CD8-positive, alpha-beta memory T cell (primary cell): ENCODE measurements at regions not wholly inside any gene's neighbourhood (a gene's known extent, or its start where the extent isn't known, plus 50 kb on each side); places are given as distances from the start of the nearest gene placed in this dataset.

Experiments
- CTCF ChIA-PET: fragments of 350-600 bp; sonication (Branson Sonifier 250); formaldehyde crosslinking; loops from one replicate; lab custom pipeline; 2021; ENCODE audit warnings: antibody characterized with exemption; lab: Charles Lee
- POLR2A ChIA-PET: fragments of 350-600 bp; sonication (Branson Sonifier 250); formaldehyde crosslinking; loops from one replicate; lab custom pipeline; 2021; ENCODE audit warnings: antibody characterized with exemption; lab: Charles Lee
- DNase-seq, 5 donors: peaks; one replicate each; pipeline versions ENCODE4 v3.0.0 to v3.0.0-alpha.2; 2020 to 2022; ENCODE audit warnings: mixed read lengths in 1 of 5
- H3K27ac ChIP-seq: one replicate; pipeline ENCODE4 v1.7.0; 2013; ENCODE audit warnings: low read depth, mild to moderate bottlenecking, low read length, moderate library complexity
- H3K27me3 ChIP-seq: 2 replicates; pipeline ENCODE4 v1.7.0; 2013; ENCODE audit warnings: low read length, mild to moderate bottlenecking; ENCODE audit not compliant: insufficient read depth, poor library complexity, severe bottlenecking
- H3K36me3 ChIP-seq: 2 replicates; pipeline ENCODE4 v1.7.0; 2013; ENCODE audit warnings: mild to moderate bottlenecking, low read length, moderate library complexity; ENCODE audit not compliant: insufficient read depth
- H3K4me1 ChIP-seq: 2 replicates; pipeline ENCODE4 v1.7.0; 2013; ENCODE audit warnings: mild to moderate bottlenecking, low read length, moderate library complexity; ENCODE audit not compliant: insufficient read depth
- H3K4me3 ChIP-seq: 2 replicates; pipeline ENCODE4 v1.7.0; 2013; ENCODE audit warnings: mild to moderate bottlenecking, low read length
- H3K9me3 ChIP-seq: 2 replicates; pipeline ENCODE4 v1.7.0; 2013; ENCODE audit warnings: mild to moderate bottlenecking, low read length
- H3K27ac Mint-ChIP-seq, 8 donors: one replicate each; pipeline ENCODE4 v1.8.0; 2020 to 2021; ENCODE audit warnings: mixed read lengths in 8 of 8, mild to moderate bottlenecking in 6 of 8, inconsistent platforms in 3 of 8, moderate library complexity in 3 of 8
- H3K27me3 Mint-ChIP-seq, 2 donors: one replicate each; pipeline ENCODE4 v1.8.0; 2020 to 2021; ENCODE audit warnings: mixed read lengths in 2 of 2, mild to moderate bottlenecking in 1 of 2, moderate library complexity in 1 of 2
- H3K36me3 Mint-ChIP-seq, 3 donors: one replicate each; pipeline ENCODE4 v1.8.0; 2020 to 2021; ENCODE audit warnings: mixed read lengths in 3 of 3, inconsistent platforms in 1 of 3, mild to moderate bottlenecking in 1 of 3
- H3K4me1 Mint-ChIP-seq, 3 donors: one replicate each; pipeline ENCODE4 v1.8.0; 2020 to 2021; ENCODE audit warnings: mixed read lengths in 3 of 3, inconsistent platforms in 1 of 3, mild to moderate bottlenecking in 1 of 3
- H3K4me3 Mint-ChIP-seq, 7 donors: one replicate each; pipeline ENCODE4 v1.8.0; 2020 to 2021; ENCODE audit warnings: mixed read lengths in 7 of 7, mild to moderate bottlenecking in 6 of 7, moderate library complexity in 4 of 7, inconsistent platforms in 2 of 7
- H3K9me3 Mint-ChIP-seq, 5 donors: one replicate each; pipeline ENCODE4 v1.8.0; 2020 to 2022; ENCODE audit warnings: mixed read lengths in 5 of 5, mild to moderate bottlenecking in 3 of 5, moderate library complexity in 2 of 5, inconsistent platforms in 1 of 5

DNA sequence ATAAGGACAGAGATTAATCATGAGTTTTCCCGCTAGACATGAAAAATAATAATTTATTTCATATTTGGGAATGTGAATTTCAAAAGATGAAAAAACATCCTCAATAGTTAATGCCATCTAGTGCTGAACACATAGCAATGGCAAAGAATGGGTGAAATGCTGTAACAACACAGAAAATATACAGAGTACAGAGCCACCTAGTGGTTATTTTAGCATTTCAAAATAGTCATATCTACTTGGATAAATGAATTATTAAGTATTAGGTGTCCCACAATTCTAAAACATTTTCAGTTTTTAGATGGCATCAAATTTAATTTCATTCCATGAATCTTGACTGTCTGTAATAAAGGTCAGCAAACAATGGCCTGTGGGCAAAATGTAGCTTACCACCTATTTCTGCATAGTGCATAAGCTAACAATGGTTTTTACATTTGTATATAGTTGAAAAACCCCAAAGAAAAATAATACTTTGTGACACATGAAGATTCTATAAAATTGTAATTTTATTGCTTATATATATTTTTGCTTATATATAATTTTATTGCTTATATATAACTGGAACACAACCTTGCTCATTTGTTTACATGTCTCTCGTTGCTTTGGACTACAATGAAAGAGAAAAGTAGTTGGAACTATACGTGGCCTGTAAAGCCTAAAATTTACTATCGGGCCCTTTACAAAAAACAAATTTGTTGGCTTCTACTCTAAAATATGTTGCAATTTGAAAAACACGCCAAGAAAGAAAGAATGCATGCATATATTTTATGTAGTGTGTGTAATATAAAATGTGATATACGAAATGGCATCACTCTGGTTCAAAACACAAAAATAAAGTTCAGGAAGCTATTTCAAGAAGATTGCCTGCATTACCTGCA is 99.1 kb upstream of the FAM47C start:
- DNase-seq: no peak
- no peaks in the 10 kb centered on the region for H3K27me3 ChIP-seq
- H3K27ac Mint-ChIP-seq: no peak overlapping the region
- no peak overlapping the region for H3K4me3 ChIP-seq
- ChIA-PET POLR2A (no interaction called here), CTCF (no interaction called here)
- no peak overlapping the region for H3K27ac ChIP-seq
- no peaks in the 10 kb centered on the region for H3K4me1 ChIP-seq
- H3K4me1 Mint-ChIP-seq: no peaks in the 10 kb centered on the region
- peaks cover 0 to 5% (median 0%) of the 10 kb centered on the region in 5 donors for H3K9me3 Mint-ChIP-seq
- H3K4me3 Mint-ChIP-seq: no peak overlapping the region
- peaks cover 0 to 5% of the 10 kb centered on the region in 2 donors for H3K27me3 Mint-ChIP-seq
- H3K36me3 ChIP-seq: no peaks in the 10 kb centered on the region
- H3K36me3 Mint-ChIP-seq: peaks cover 0 to 3% (median 0%) of the 10 kb centered on the region in 3 donors
- H3K9me3 ChIP-seq: no peaks in the 10 kb centered on the region

DNA sequence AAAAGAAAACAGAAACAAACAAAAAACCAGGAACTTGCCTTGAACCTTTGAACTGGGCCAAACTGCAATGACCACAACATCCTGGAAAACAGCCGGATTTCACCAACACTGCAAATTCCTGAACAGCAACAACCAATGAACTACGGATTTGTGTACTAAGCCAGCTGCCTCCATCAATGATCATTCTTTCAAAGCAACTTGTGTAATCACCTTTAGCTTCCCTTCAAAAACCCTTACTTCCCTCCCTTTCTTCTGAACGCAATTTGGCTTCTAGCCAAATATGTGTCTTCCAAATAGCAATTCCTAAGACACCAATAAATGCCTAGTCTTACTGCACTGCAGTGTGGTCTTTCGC is 98.5 kb upstream of the FAM47C start:
- ChIA-PET POLR2A (no interaction called here), CTCF (no interaction called here)
- peaks cover 0 to 3% (median 0%) of the 10 kb centered on the region in 3 donors for H3K36me3 Mint-ChIP-seq
- H3K9me3 Mint-ChIP-seq: peaks cover 0 to 2% (median 0%) of the 10 kb centered on the region in 5 donors
- H3K27ac Mint-ChIP-seq: no peak overlapping the region
- no peaks in the 10 kb centered on the region for H3K27me3 ChIP-seq
- H3K36me3 ChIP-seq: no peaks in the 10 kb centered on the region
- H3K27ac ChIP-seq: no peak overlapping the region
- H3K9me3 ChIP-seq: no peaks in the 10 kb centered on the region
- peaks cover 0 to 2% of the 10 kb centered on the region in 2 donors for H3K27me3 Mint-ChIP-seq
- no peaks in the 10 kb centered on the region for H3K4me1 ChIP-seq
- no peak overlapping the region for H3K4me3 Mint-ChIP-seq
- H3K4me3 ChIP-seq: no peak overlapping the region
- H3K4me1 Mint-ChIP-seq: no peaks in the 10 kb centered on the region
- DNase-seq: no peak

DNA sequence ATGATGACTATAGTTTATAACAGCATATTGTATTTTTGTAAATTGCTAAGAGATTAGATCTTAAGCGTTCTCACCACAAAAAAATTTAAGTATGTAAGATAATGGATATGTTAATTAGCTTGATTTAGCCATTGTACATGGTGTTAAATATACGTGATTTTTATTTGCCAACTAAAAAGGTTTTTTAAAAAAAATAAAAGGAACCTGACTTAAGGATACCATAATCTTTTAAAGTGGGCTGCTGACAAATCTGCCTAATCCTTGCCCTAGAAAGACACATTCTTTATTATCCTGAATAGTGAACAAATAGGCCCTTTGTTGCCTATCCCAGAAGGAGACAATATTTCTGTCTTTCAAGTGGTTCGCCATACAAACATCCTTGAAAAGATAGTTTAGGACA is 94.6 kb upstream of the FAM47C start:
- Mint-ChIP-seq H3K9me3 (no peaks in the 10 kb centered on the region), H3K4me1 (no peaks in the 10 kb centered on the region), H3K27ac (no peak overlapping the region), H3K27me3 (no peaks in the 10 kb centered on the region), H3K36me3 (no peaks in the 10 kb centered on the region), H3K4me3 (no peak overlapping the region)
- H3K9me3 ChIP-seq: no peaks in the 10 kb centered on the region
- no peak overlapping the region for H3K27ac ChIP-seq
- H3K4me1 ChIP-seq: no peaks in the 10 kb centered on the region
- no peak overlapping the region for H3K4me3 ChIP-seq
- H3K27me3 ChIP-seq: no peaks in the 10 kb centered on the region
- no peaks in the 10 kb centered on the region for H3K36me3 ChIP-seq
- ChIA-PET CTCF (no interaction called here), POLR2A (no interaction called here)
- no peak for DNase-seq

DNA sequence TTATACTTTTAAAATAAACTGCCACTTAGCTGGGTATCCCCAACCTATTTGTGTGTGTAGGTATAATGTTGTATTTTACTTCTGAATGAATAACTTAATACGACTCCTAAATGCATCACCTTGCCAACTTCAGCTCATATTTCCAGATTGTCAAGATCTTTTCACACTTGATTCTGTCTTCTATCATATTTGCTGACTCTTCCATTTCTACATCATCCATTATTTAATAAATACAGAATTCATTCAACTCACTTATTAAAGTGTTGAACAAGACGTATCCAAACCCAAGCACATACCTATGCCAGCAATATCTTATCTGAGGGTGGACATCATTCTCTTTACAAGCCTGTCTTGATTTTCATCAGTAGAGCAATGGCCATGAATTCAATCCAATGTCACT is 91.2 kb upstream of the FAM47C start:
- no peaks in the 10 kb centered on the region for H3K27me3 Mint-ChIP-seq
- H3K4me1 Mint-ChIP-seq: no peaks in the 10 kb centered on the region
- peaks cover 0 to 4% (median 0%) of the 10 kb centered on the region in 5 donors for H3K9me3 Mint-ChIP-seq
- DNase-seq: no peak
- no peak overlapping the region for H3K27ac ChIP-seq
- no peak overlapping the region for H3K4me3 Mint-ChIP-seq
- H3K27ac Mint-ChIP-seq: no peak overlapping the region
- ChIA-PET POLR2A (no interaction called here), CTCF (no interaction called here)
- no peaks in the 10 kb centered on the region for H3K9me3 ChIP-seq
- H3K4me3 ChIP-seq: no peak overlapping the region
- no peaks in the 10 kb centered on the region for H3K36me3 Mint-ChIP-seq
- no peaks in the 10 kb centered on the region for H3K4me1 ChIP-seq
- no peaks in the 10 kb centered on the region for H3K27me3 ChIP-seq
- H3K36me3 ChIP-seq: no peaks in the 10 kb centered on the region

- Histone ChIP-seq H3K27me3 (no peaks in the 10 kb centered on the region), H3K4me3 (no peak overlapping the region), H3K9me3 (no peaks in the 10 kb centered on the region), H3K27ac (no peak overlapping the region), H3K4me1 (no peaks in the 10 kb centered on the region), H3K36me3 (no peaks in the 10 kb centered on the region)
- no peaks in the 10 kb centered on the region for H3K36me3 Mint-ChIP-seq
- POLR2A ChIA-PET: no interaction called here
- CTCF ChIA-PET: no interaction called here
- DNase-seq: no peak
- no peaks in the 10 kb centered on the region for H3K4me1 Mint-ChIP-seq
- no peak overlapping the region for H3K4me3 Mint-ChIP-seq
- H3K27me3 Mint-ChIP-seq: peaks cover 0 to 4% of the 10 kb centered on the region in 2 donors
- H3K9me3 Mint-ChIP-seq: peaks cover 6 to 11% (median 10%) of the 10 kb centered on the region in 5 donors
- no peak overlapping the region for H3K27ac Mint-ChIP-seq
These were observed 80.5 kb upstream of the FAM47C start for GRCh38 chrX:36927712-36928111.

DNA sequence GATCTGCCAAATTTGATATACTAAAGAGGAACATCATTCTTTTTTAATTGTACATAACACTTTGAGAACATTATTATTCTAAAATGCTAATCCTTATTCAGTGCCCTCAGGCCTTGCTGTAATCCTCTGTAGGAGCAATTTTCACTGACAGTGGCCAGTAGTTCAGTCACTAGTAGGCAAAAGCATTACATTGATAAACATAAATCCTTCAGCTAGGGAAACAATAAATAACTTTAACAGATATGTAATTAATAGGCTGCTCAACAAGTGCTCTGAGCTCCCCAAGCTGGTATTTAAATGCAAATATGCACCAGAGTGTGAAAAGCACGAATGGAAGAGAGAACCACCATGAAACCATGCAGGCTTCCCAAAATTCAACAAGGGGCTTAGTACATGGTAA is 77.7 kb upstream of the FAM47C start:
- ChIA-PET POLR2A (no interaction called here), CTCF (no interaction called here)
- H3K9me3 ChIP-seq: no peaks in the 10 kb centered on the region
- Mint-ChIP-seq H3K4me3 (no peak overlapping the region), H3K4me1 (no peaks in the 10 kb centered on the region), H3K36me3 (no peaks in the 10 kb centered on the region), H3K9me3 (peaks cover 6 to 11% (median 8%) of the 10 kb centered on the region in 5 donors), H3K27ac (no peak overlapping the region), H3K27me3 (peaks cover 0 to 4% of the 10 kb centered on the region in 2 donors)
- no peaks in the 10 kb centered on the region for H3K36me3 ChIP-seq
- no peaks in the 10 kb centered on the region for H3K4me1 ChIP-seq
- H3K4me3 ChIP-seq: no peak overlapping the region
- no peaks in the 10 kb centered on the region for H3K27me3 ChIP-seq
- no peak for DNase-seq
- H3K27ac ChIP-seq: no peak overlapping the region

- Mint-ChIP-seq H3K4me3 (no peak overlapping the region), H3K36me3 (no peaks in the 10 kb centered on the region), H3K27ac (no peak overlapping the region), H3K27me3 (peaks cover 0 to 1% of the 10 kb centered on the region in 2 donors), H3K9me3 (peaks cover 0 to 3% (median 0%) of the 10 kb centered on the region in 5 donors), H3K4me1 (no peaks in the 10 kb centered on the region)
- Histone ChIP-seq H3K27me3 (no peaks in the 10 kb centered on the region), H3K9me3 (no peaks in the 10 kb centered on the region), H3K4me3 (no peak overlapping the region), H3K36me3 (no peaks in the 10 kb centered on the region), H3K4me1 (no peaks in the 10 kb centered on the region), H3K27ac (no peak overlapping the region)
- DNase-seq: no peak
- POLR2A ChIA-PET: no interaction called here
- CTCF ChIA-PET: no interaction called here
These were observed 61.0 kb upstream of the FAM47C start for GRCh38 chrX:36947214-36947613.

DNA sequence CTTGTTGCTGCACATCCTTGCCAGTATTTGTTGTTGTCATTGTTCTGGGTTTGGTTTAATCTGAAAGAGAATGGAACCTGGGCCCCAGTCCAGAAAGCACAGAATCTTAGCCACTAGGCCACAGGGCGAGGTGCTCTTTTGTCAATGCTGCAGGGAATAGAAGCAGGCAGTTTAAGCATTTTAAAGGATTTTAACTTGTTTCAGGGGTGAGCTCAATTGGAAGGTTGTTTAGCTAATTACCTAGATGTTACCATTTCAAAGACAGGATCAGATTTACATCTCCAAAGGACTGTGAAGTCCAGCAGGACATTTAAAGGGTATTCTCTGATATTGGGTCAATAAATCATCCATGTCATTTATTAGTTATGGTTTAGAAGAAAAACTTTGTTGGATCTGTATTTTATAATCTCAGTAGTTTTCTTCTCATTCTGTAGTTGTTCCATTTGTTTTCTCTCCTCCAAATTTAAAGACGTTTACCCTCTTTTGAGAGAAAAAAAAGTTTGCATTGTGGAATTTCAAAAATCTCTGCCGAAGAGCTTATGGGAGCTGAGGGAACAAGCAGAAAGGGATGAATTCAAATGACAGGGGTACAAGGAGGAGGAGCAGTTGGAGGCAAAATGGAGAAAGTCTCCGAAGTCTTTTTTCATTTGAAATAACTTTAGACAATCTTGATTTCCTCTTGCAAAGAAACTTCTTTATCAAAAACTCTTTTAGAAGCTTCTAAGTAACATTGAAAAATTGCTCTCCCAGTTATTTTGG is 57.5 kb upstream of the FAM47C start:
- Mint-ChIP-seq H3K36me3 (no peaks in the 10 kb centered on the region), H3K4me3 (no peak overlapping the region), H3K4me1 (no peaks in the 10 kb centered on the region), H3K9me3 (peaks cover 0 to 3% (median 0%) of the 10 kb centered on the region in 5 donors), H3K27me3 (peaks cover 0 to 10% of the 10 kb centered on the region in 2 donors), H3K27ac (no peak overlapping the region)
- Histone ChIP-seq H3K27me3 (no peaks in the 10 kb centered on the region), H3K4me3 (no peak overlapping the region), H3K4me1 (no peaks in the 10 kb centered on the region), H3K27ac (no peak overlapping the region), H3K36me3 (no peaks in the 10 kb centered on the region), H3K9me3 (no peaks in the 10 kb centered on the region)
- POLR2A ChIA-PET: no interaction called here
- DNase-seq: no peak
- CTCF ChIA-PET: no interaction called here
